GM19438 (cell line): ENCODE measurements at regions not wholly inside any gene's neighbourhood (a gene's known extent, or its start where the extent isn't known, plus 50 kb on each side); places are given as distances from the start of the nearest gene placed in this dataset.

Experiments
- ATAC-seq: cut with Tn5 transposase; IDR thresholded peaks from one replicate; pipeline ENCODE4 v1.9.1; 2021; ENCODE audit warnings: low read depth; ENCODE audit not compliant: unreplicated experiment

GRCh38 chr2:43129676-43130547 is 96.5 kb downstream of the ZFP36L2 start:
- ATAC-seq, result no peak

GRCh38 chr2:43128559-43128955 is 97.8 kb downstream of the ZFP36L2 start:
- no peak for ATAC-seq

- ATAC-seq, result no peak
Measured at GRCh38 chr2:43127941-43128558, 98.4 kb downstream of the ZFP36L2 start.

- no peak for ATAC-seq
Measured at GRCh38 chr2:43127208-43127940, 99.0 kb downstream of the ZFP36L2 start.

- no peak for ATAC-seq
Measured at GRCh38 chr2:43126817-43127207, 99.6 kb downstream of the ZFP36L2 start.

GRCh38 chr2:43125090-43125998 is 101.1 kb downstream of the ZFP36L2 start:
- ATAC-seq, result no peak

GRCh38 chr2:43124687-43125057 is 101.7 kb downstream of the ZFP36L2 start:
- no peak for ATAC-seq

- no peak for ATAC-seq
Measured at GRCh38 chr2:43123981-43124686, 102.3 kb downstream of the ZFP36L2 start.

GRCh38 chr2:43123486-43123885 is 102.9 kb downstream of the ZFP36L2 start:
- ATAC-seq, result no peak

GRCh38 chr2:43123028-43123427 is 103.4 kb downstream of the ZFP36L2 start:
- no peak for ATAC-seq

GRCh38 chr2:43121580-43122314 is 104.7 kb downstream of the ZFP36L2 start:
- ATAC-seq, result no peak

GRCh38 chr2:43119303-43119702 is 107.1 kb downstream of the ZFP36L2 start:
- ATAC-seq, result no peak

- ATAC-seq, result no peak
Measured at GRCh38 chr2:43117521-43118143, 108.8 kb downstream of the ZFP36L2 start.

GRCh38 chr2:43116988-43117387 is 109.4 kb downstream of the ZFP36L2 start:
- no peak for ATAC-seq

GRCh38 chr2:43115881-43116280 is 110.5 kb downstream of the ZFP36L2 start:
- no peak for ATAC-seq

- ATAC-seq, result no peak
Measured at GRCh38 chr2:43114210-43114609, 112.2 kb downstream of the ZFP36L2 start.

GRCh38 chr2:43111788-43112554 is 114.4 kb downstream of the ZFP36L2 start:
- ATAC-seq, result no peak

GRCh38 chr2:43110442-43110871 is 115.9 kb downstream of the ZFP36L2 start:
- ATAC-seq, result no peak
